ENCODE measurements at regions not wholly inside any gene's neighbourhood (a gene's known extent, or its start where the extent isn't known, plus 50 kb on each side); places are given as distances from the start of the nearest gene placed in this dataset.
"Not testable (repeated sequence)": the region's sequence is repeated elsewhere in the genome, so short reads cannot be mapped to it uniquely, and the experiment has no call there.

- no peak for DNase-seq (ENCODE audit: low spot score)
These were observed 454.1 kb upstream of the NUDT12 start for GRCh38 chr5:104016646-104017045.

GRCh38 chr5:104015765-104016164, 453.2 kb upstream of the NUDT12 start:
- DNase-seq (ENCODE audit: low spot score), result no peak

- not testable (repeated sequence) for DNase-seq (ENCODE audit: low spot score)
These were observed 440.2 kb upstream of the NUDT12 start for GRCh38 chr5:104002783-104003182.

DNA sequence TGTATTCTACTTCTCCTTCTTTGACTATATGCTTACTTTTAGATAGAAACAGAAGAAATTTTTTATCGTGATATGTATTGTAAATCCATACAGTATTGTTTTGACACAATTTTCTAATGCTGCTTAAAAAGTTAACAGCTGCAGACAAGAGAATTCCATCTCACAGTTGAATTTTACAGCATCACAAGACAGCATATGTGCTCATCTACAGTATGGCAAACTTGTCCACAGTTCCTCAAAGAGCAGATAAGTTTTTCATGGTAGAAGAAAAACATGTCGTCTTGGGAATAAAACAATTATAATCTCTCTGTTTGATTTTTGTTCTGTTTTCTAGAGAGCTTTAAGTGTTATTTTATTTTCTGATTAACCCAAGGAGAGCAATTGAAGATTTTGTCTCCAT, 438.5 kb upstream of the NUDT12 start:
- no peak for DNase-seq (ENCODE audit: low spot score)

DNA sequence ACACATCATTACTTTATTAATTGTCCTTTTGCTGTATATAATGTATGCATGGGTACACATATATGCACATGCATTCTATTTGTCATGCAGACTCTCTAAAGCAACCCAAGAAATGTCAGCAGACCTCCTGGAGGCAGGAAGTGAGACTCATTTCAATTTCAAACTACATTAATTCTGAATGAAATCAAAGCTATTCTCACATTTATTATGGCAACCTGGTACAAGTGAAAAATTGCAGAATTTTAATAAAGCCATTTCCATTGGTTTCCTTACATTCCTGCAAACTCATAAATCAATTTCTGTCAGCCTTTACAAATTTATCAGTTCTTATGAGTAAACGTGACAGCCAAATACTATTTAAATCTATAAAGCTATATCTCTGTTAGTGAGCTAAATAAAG, 430.4 kb upstream of the NUDT12 start:
- DNase-seq (ENCODE audit: low spot score), result no peak

DNA sequence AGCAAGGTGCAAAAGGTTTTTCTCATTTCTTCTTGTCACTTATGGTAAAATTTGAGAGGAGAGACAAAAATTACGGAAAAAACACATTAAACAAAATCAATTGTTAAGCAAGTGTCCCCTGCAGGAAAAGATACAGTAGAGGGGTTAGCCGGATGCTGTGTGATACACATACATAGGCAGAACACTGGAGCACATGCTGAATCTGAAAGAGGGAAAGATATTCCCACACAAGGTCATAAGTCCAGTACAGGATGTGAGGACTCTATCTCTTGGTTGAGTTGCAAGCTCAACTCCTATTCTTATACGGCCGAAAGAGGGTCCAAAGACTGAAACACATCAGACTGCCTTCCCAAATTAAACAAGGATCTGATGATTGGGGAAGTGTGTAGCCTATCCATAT, 427.5 kb upstream of the NUDT12 start:
- no peak for DNase-seq (ENCODE audit: low spot score)

DNA sequence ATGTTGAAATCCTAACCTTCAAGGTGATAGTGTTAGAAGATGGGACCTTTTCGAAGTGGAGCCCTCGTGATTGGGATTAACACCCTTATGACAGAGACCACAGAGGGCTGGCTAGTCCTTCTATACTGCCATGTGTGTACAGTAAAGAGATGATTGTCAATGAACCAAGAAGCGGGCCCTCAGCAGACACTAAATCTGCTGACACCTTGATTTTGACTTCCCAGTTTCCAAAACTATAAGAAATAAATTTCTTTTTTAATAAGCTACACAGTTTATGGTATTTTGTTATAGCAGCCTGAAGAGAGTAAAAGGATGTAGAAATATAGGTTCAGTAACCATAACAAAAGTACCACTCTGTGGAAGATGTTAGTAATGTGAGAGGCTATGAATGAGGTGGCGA, 419.0 kb upstream of the NUDT12 start:
- no peak for DNase-seq (ENCODE audit: low spot score)

- DNase-seq (ENCODE audit: low spot score), result no peak
These were observed 411.1 kb upstream of the NUDT12 start for GRCh38 chr5:103973669-103974068.

GRCh38 chr5:103966295-103966694, 403.7 kb upstream of the NUDT12 start:
- not testable (repeated sequence) for DNase-seq (ENCODE audit: low spot score)

GRCh38 chr5:103962023-103962422, 399.4 kb upstream of the NUDT12 start:
- no peak for DNase-seq (ENCODE audit: low spot score)

- DNase-seq (ENCODE audit: low spot score), result no peak
These were observed 391.2 kb upstream of the NUDT12 start for GRCh38 chr5:103953601-103954382.

GRCh38 chr5:103951776-103952175, 389.2 kb upstream of the NUDT12 start:
- no peak for DNase-seq (ENCODE audit: low spot score)

GRCh38 chr5:103943230-103943629, 380.6 kb upstream of the NUDT12 start:
- no peak for DNase-seq (ENCODE audit: low spot score)

- no peak for DNase-seq (ENCODE audit: low spot score)
These were observed 380.1 kb upstream of the NUDT12 start for GRCh38 chr5:103942587-103943186.

DNA sequence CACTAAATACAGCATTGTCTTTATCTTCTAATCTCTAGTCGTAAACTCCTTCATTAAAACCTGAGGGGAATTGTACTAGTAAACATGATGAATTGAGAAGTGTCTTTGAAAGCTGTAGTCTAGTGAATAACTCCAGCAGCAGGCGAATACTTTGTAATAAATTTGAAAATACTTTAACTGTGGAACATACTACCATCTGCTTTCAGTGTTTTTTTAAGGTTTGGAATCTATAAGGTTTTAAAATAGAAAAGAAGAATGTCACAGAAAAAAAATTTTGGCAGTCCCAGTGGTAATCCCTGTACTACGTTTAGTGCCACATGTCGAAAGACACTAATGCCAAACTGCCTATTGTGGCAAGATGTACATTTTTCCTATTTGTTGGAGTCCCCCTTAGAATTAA, 379.0 kb upstream of the NUDT12 start:
- DNase-seq (ENCODE audit: low spot score), result no peak

GRCh38 chr5:103938146-103938695, 375.6 kb upstream of the NUDT12 start:
- no peak for DNase-seq (ENCODE audit: low spot score)

GRCh38 chr5:103929338-103930013, 366.9 kb upstream of the NUDT12 start:
- DNase-seq (ENCODE audit: low spot score), result no peak

- no peak for DNase-seq (ENCODE audit: low spot score)
These were observed 365.1 kb upstream of the NUDT12 start for GRCh38 chr5:103927739-103928138.

GRCh38 chr5:103923616-103924168, 361.1 kb upstream of the NUDT12 start:
- no peak for DNase-seq (ENCODE audit: low spot score)

DNA sequence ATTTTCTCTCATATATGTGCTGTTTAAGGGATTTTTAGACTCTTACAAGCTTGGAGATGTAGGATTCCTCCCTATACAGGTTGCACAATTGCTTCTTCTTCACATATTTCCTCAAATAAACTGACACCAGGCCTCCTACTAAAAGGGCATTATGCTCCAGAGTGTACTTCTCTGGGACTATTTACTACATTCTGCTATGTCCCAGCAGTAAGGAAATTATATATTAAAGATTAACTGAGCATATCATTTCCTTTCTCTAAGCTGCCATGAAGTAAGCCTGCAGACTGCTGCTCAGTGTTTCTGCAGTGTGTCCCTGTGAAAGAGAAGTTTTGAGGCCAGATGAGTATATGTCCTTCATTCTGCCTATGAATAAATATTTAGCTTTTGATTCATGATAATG, 356.9 kb upstream of the NUDT12 start:
- DNase-seq (ENCODE audit: low spot score), result no peak

DNA sequence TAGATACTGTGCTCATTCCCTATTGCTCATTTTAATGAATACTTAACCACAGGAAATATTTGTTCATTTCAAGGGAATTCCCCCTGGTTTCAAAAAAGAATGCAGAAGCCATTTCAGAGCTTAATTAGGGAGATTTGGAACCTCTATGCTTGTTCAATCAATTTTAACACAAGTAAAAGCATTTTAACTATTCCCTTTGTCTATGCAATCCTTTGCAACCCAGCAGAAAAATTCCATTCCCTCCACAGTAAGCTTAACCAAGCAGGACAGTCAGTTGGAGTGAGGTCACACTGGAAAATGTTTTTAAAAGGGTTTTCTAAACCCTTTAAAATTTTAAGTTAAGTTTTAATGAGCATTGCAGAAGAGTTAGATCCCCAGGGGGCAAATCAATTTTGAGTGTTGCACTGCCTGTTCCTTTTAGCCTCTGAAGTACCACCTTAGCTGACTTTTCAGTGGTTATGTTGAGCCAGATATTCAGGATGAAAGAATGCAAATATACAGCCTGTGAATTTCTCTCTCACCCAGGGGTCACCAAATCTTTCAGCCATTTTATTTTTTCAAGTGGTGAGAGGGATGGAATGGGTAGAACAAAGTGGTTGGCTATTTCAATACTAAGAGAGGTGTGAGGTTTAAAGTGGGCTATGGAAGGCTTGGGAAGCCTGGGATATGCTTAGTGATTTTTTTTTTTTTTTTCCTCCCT, 356.2 kb upstream of the NUDT12 start:
- DNase-seq (ENCODE audit: low spot score), result no peak

GRCh38 chr5:103915081-103915480, 352.5 kb upstream of the NUDT12 start:
- DNase-seq (ENCODE audit: low spot score), result no peak
